Stimulated activated CD8-positive, alpha-beta memory T cell treated with anti-CD3 and anti-CD28 coated beads, Interleukin-7, amount 100 ng/mL, for 48 hours (primary cell): ENCODE measurements at regions not wholly inside any gene's neighbourhood (a gene's known extent, or its start where the extent isn't known, plus 50 kb on each side); places are given as distances from the start of the nearest gene placed in this dataset.

ENCODE experiments used
- DNase-seq, 2 donors: peaks; one replicate each; pipeline ENCODE4 v3.0.0-alpha.2; 2020; ENCODE audit warnings: low read depth in 1 of 2; ENCODE audit errors: extremely low read depth in 1 of 2

DNA sequence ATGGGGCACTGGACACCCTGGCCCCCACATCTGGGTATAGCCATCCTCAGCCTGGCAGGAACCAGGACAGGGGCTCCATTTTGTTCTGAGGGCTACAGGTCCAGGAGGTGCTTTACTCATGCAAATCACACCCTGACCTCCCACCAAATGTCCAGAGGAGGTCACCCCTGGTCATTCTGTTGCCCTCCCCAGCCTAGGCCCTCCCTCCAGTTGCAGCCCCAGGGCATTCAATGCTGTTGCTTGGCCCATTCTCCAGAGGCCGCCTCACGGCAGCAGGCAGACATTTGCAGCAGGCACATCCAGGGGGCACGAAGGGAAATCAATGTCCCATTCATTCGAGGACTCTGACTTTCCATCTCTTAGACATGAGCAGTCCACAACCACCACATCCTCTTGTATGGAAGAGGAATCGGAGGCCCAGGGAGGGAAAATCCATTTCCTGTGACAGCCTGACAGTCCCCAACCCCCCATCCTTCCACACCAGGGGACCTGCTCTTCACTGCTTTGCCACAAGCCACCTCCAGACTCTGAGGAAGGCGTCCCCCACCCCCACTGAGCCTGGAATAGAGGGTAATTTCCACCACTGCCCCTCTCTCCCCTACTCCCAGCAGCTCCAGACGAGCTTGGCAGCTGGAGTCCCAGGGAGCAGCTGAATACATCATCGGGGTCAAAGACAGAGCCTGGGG, 76.2 kb upstream of the UNC5B start:
- no peak for DNase-seq

DNA sequence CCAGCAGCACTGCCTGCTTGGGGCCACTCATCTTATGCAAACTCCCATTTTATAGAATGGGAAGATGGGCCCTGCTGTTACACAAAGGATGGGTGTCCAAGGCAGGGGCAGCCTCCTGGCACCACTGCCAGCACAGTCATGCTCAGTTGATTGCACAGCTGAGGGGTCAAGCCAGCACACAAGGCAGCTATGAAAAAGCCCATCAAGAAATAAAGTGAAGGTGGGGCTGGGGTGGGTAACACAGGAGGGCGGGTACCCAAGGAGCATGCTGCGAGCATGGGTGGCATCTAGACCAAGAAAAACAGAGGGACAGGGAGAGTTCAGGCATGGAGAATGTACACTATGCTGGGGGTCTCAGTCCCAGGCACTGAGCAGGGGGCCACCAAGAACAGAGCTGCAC, 74.7 kb upstream of the UNC5B start:
- DNase-seq: no peak

DNA sequence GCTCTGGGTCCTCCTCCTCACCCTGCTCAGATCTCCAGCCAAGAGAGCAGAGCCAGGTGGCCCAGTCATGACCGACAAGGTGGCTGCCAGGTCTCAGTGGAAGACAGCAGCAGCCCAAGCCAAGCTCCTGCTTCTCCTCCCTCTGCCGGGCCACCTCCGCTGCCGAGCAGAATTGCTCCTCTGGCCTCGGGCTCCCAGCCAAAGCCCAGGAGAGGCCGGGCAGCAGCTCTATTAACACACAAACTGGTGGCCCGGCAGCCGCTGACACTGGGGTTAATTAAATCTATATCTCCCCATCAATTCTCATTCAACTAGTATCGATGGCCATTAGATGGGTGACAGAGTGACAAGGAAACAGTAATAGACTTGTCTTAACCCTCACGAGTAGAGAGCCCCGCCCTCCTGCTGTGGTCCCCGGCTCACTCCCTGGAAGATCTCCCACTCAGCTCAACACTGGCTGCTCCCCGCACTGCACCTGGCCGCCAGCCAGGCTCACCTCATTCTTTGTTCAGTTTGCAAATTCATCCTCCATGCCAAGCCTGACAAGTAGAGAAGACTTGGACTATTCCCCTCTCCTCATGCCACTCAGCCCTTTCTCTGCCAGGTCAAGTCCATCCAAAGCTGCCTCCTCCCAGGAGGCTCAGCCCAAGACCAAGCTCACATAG, 74.1 kb upstream of the UNC5B start:
- no peak for DNase-seq

DNA sequence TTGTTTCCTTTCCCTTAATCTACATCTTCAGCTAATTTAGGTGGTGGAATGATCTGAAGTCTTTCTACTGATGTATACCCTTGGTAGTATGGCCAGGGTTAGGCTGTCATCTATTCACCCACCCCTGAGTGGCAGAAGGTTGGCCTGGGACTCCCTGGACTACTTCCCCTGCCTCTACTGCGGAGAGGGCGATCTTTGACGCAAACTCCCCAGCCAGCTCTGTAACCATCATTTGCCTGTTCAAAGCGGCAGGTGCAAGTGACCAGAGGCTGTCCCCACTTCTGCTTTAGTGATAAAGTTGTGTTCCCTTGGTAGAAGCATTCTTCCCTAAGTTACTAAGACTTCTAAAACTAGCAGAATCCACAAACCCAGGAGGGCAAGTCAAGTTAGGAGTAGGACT, 70.8 kb upstream of the UNC5B start:
- no peak for DNase-seq

DNA sequence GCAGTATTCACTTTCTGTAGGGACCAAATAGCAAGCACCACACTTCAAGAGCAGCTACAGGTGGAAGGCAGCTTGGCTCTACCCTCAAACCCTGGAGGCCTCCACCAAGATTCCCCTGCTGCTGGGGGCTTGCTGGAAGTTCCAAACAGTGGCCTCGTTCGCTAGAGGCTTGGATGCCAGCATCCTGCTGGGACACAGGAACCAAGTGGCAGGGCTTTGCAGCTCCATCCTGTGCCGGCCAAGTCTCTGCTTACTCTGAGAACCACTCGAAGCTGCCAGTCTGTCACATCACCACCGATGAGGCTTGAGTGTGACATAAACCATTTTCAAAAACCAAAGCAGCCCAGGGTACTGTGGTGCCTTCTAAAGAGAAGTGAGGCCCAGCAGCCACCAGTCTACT, 69.2 kb upstream of the UNC5B start:
- no peak for DNase-seq

DNA sequence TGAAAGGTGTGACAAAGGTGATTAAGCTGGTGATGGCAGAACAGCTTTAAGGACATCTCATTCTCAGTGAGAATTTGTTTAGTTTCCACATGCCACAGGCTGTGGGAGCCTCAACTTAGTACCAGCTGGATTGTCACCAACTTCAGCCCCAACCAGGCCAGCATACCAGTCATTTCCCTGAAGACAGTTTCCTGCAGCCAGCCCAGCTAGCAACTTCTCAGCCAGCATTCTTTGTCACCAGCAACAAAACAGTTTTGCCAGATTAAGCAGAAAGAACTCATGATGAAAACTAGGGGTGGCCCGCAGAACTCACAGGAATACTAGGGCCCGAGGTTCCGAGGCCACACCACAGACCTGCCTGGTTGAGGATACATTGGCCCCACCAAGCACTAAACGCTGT, 68.8 kb upstream of the UNC5B start:
- no peak for DNase-seq

DNA sequence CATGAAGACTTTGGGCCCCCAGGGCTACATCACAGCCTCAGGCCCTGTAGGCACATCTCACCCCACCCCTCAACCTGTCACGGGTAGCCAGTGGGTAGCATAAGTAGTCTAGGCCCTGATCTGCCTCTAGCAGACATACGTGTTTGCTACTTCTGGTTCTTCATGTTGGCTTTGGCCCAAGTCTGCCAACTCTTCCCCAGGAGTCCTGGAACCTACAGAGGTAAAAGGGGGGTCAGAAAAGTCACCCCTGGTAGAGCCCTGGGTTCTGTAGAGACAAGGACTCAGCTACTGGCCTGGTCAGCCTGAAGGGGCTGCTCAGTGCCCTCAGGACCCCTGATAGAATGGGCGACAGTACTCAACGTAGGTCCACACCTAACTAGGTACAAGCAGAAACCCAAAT, 67.5 kb upstream of the UNC5B start:
- no peak for DNase-seq

DNA sequence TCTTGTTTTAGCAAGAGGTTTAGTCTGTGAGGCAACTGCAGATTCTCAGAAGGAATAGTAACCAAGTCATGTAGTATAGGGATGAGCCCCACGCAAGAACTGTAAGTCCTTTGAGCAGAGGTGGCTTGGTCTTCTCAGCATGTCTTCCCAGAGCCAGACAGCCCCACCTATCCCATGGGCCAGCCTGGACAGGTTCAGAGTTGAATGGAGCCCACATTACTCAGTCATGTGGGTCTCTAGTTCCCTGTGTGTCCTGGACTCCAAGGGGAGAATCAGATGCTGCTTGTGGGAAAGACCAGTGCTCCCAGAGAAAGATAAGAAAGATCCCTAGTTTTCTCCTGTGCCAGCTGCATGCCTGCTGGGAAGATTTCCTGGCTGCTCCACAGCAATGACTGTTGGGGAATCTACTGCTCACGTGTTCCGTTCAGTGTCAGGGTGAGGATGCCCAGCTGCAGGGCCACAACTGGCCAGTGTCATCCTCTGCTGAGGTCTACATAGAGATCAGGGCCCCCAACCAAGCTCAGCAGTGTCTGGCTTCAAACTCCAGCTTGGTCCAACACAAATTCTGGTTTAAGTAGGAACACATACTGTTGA, 66.9 kb upstream of the UNC5B start:
- DNase-seq: no peak

DNA sequence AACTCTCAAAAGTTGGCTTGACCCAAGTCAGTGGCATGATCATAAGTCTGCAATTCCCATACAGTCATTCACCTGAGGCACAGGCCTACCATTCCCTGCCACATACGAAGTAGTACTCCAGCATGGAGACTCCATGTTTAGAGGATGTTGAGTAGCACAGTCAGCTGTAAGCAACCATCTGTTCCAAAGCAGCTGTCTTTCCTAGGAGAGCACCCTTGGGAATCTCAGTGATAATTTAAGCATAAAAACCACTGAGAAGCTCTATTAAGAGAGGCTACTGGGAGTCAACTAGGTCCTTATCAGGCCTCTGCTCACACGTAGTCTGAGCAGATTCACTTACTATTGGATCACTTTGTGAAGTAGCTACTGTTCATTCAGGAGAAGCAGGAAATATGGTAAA, 61.6 kb upstream of the UNC5B start:
- DNase-seq: no peak

DNA sequence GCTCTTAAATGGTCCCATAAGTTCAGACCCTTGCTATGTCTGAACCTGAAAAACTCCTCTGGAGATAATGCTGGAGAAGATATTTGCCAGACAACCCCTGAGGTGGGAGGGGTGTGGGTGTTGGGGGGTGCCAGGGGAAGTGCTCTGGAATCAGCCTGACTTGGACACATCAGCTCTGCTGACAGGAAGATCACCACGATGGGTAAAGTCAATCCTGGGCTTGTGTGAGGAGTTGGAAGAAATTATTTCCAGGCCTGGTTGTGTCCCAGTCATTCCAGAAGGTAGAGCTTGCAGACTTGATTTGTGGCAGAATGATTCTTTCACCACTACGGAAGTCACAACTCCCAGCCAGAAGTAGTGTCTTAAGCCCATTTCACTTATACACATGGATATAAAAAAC, 60.3 kb upstream of the UNC5B start:
- no peak for DNase-seq

DNA sequence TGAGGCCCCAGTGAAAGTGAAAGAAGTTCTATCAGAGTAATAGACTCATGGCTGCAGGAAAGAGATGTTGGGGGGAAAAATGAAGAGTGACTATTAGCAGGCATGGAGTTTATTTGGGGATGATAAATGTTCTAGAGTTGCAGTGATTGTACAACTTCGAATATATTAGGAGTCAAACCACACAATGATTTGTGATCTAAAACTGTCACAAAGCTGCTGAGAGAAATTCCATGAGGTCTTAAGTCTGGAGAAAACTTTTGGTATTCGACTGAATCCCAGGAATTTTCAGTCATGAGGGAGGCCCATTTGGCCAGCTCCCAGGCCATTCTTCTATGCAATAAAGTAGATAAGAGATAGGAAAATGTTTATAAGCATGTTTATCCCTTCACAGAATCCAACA, 55.9 kb upstream of the UNC5B start:
- no peak for DNase-seq

DNA sequence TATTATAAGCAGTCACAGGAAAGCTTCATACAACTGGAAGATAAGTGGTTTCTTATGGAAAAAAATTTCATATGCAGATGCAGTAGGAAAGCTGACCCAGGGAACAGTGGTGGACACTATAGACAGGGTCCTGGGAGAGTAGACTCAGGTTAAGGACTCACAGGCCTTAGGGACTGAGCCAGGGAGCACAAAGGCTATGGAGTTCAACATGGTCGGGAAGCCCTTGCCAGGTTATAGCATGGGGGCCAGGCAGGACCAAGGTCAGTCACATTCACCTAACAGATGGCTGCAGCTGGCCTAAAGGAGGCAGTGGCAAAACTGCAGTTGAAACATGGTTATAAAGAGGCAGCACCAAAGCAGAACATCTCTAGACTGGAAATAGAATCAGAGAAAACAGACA, 54.9 kb upstream of the UNC5B start:
- no peak for DNase-seq

DNA sequence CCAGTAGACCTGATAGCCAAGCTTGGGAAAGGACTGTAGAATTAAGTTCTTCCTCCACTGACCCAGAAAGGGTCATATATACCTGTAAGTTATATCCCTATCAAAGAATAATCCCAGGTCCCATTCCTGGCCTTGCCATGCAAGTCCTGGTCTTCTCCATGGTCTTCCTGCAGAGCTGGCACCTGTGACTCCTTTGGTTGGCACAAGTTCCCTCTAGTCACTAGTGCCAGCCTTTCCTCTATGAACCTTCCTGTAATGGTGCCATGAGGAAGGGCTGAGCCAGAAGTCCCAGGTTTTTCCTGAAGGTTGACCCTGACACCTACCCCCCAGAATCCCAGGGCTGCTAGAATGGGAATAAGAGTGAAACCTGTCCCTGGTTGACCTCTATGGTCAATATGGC, 54.1 kb upstream of the UNC5B start:
- no peak for DNase-seq

DNA sequence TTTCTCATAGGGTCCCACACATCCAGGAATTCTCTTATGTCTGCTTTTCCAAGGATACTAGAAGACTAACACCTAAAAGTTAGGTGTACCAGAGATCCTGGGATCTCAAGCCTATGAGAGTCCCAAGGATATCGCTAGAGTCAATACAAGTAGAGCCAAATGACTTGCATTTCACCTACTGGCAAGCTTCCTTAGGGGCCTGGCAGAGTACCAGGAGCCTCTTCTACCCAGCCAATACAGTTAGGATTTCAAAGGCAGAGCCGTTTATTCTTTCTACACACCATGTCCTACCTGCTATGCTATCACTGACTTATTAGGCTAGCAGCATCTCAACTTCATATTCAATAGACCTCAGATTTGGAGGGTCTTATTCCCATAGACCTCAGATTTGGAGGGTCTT, 53.5 kb upstream of the UNC5B start:
- no peak for DNase-seq

DNA sequence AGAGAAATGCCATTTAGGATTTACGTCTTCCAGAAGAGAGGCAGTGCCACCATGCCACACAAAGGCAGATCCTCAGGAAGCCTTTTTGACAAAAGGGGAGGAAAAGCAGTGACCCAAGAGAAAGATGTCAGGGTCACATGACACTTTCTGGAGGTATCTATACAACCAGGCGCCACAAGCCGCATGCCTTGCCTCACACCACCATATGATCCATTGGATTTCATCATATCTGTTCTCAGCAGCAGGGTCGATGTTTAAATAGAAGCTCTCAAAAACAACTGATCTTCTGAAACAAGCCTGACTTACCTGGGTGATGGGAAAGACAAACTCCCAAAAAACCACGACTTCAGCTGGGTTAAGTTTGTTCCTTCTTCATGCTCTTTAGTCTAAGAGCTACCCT, 52.5 kb upstream of the UNC5B start:
- no peak for DNase-seq

DNA sequence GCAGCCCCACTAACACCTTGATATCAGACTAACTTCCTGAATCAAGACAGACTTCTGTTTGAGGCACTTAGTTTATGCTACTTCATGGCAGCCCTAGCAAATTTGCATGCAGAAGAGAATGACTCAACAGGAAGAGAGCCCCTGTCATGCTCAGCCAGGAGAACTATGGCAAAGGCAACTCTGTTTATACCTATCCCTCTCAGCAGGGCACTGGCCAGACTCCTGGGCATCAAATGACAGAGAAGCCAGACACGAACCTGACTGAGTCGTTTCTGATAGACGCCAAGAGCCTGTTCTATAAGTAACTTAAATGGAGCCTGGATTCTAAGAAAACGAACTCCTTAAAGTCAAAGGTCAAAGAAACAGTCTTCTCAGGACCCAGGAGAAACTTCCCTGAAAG, 50.9 kb upstream of the UNC5B start:
- DNase-seq: no peak
